SK-N-SH (cell line): ENCODE measurements at regions not wholly inside any gene's neighbourhood (a gene's known extent, or its start where the extent isn't known, plus 50 kb on each side); places are given as distances from the start of the nearest gene placed in this dataset.

Experiments
- ELF1 ChIP-seq: IDR thresholded peaks from 2 replicates; pipeline ENCODE4 v1.4.0; 2012
- EP300 ChIP-seq, 2 experiments: IDR thresholded peaks; 2 replicates each; pipeline versions ENCODE4 v1.4.0 to v1.6.1; 2012; ENCODE audit warnings: borderline replicate concordance in 1 of 2, low read depth in 1 of 2, low read length in 1 of 2
- FOXJ3 ChIP-seq: sonication (generic); formaldehyde crosslinking; IDR thresholded peaks from 2 replicates; pipeline ENCODE4 v1.5.1; 2020; ENCODE audit warnings: mild to moderate bottlenecking, missing genetic modification reagents
- POLR2AphosphoS5 ChIP-seq: IDR thresholded peaks from 2 replicates; pipeline ENCODE4 v1.6.1; 2012; ENCODE audit warnings: low read depth, low read length
- RAD21 ChIP-seq: IDR thresholded peaks from 2 replicates; pipeline ENCODE4 v1.6.1; 2012; ENCODE audit warnings: mild to moderate bottlenecking, low read length
- SMC3 ChIP-seq: IDR thresholded peaks from 2 replicates; pipeline ENCODE4 v1.6.1; 2012; ENCODE audit warnings: low read depth, low read length, improper control_type of control experiment
- TAF1 ChIP-seq: IDR thresholded peaks from 2 replicates; pipeline ENCODE4 v1.6.1; 2012; ENCODE audit warnings: low read depth, mild to moderate bottlenecking, low read length, moderate library complexity, borderline replicate concordance
- TF ChIP-seq, protein P1 (sequence below): fragments of 200-600 bp; sonication (generic); IDR thresholded peaks from 2 replicates; pipeline ENCODE4 v1.6.1; 2017; ENCODE audit warnings: antibody characterized with exemption, mild to moderate bottlenecking, moderate library complexity
- TF ChIP-seq, protein P2 (sequence below): IDR thresholded peaks from 2 replicates; pipeline ENCODE4 v1.4.0; 2012; ENCODE audit warnings: low read depth, borderline replicate concordance
- TF ChIP-seq, protein P3 (sequence below): IDR thresholded peaks from 2 replicates; pipeline ENCODE4; 2012
- TF ChIP-seq, protein P4 (sequence below): IDR thresholded peaks from 2 replicates; pipeline ENCODE4 v1.6.1; 2012; ENCODE audit warnings: mild to moderate bottlenecking, low read depth, low read length, moderate library complexity
- TF ChIP-seq, protein P5 (sequence below): IDR thresholded peaks from 2 replicates; pipeline ENCODE4 v1.4.0; 2012; ENCODE audit warnings: low read depth
- TF ChIP-seq, protein P6 (sequence below): IDR thresholded peaks from 2 replicates; pipeline ENCODE4 v1.4.0; 2012; ENCODE audit warnings: low read depth, borderline replicate concordance

DNA sequence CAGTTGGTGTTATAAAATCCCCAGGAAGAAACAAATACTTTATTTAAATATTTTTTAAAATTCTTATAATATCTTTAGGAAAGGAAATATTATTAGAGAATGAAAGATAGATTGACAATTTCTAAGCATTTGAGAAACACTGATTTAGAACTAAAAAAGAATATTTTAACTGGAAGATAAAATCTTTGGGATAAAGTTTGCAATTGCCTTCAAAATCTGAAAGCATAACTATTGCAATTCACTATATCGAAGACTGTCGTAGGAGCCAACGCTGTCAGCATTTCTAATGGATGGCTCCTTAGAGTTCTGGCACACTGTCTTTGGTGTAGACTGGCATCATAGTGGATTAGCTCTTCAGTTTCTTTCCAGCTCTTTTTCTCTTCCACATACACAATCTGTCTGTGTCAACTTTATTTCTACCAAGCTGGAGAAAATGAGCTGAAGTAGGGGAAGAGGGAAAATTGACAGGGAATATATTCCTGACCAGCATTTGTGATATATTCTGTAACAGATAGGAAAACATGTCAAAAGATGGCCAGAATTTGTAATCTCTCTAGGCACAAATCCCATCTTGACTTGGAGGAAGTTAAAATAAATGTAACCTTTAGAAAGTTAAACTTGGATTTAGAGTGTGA, 1561.4 kb downstream of the MAT2B start:
- TF ChIP-seq RAD21: no peak
- TF ChIP-seq, protein P1, sequence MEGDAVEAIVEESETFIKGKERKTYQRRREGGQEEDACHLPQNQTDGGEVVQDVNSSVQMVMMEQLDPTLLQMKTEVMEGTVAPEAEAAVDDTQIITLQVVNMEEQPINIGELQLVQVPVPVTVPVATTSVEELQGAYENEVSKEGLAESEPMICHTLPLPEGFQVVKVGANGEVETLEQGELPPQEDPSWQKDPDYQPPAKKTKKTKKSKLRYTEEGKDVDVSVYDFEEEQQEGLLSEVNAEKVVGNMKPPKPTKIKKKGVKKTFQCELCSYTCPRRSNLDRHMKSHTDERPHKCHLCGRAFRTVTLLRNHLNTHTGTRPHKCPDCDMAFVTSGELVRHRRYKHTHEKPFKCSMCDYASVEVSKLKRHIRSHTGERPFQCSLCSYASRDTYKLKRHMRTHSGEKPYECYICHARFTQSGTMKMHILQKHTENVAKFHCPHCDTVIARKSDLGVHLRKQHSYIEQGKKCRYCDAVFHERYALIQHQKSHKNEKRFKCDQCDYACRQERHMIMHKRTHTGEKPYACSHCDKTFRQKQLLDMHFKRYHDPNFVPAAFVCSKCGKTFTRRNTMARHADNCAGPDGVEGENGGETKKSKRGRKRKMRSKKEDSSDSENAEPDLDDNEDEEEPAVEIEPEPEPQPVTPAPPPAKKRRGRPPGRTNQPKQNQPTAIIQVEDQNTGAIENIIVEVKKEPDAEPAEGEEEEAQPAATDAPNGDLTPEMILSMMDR: no peak
- TF ChIP-seq, protein P2, sequence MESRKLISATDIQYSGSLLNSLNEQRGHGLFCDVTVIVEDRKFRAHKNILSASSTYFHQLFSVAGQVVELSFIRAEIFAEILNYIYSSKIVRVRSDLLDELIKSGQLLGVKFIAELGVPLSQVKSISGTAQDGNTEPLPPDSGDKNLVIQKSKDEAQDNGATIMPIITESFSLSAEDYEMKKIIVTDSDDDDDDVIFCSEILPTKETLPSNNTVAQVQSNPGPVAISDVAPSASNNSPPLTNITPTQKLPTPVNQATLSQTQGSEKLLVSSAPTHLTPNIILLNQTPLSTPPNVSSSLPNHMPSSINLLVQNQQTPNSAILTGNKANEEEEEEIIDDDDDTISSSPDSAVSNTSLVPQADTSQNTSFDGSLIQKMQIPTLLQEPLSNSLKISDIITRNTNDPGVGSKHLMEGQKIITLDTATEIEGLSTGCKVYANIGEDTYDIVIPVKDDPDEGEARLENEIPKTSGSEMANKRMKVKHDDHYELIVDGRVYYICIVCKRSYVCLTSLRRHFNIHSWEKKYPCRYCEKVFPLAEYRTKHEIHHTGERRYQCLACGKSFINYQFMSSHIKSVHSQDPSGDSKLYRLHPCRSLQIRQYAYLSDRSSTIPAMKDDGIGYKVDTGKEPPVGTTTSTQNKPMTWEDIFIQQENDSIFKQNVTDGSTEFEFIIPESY: no peak
- TF ChIP-seq, protein P3, sequence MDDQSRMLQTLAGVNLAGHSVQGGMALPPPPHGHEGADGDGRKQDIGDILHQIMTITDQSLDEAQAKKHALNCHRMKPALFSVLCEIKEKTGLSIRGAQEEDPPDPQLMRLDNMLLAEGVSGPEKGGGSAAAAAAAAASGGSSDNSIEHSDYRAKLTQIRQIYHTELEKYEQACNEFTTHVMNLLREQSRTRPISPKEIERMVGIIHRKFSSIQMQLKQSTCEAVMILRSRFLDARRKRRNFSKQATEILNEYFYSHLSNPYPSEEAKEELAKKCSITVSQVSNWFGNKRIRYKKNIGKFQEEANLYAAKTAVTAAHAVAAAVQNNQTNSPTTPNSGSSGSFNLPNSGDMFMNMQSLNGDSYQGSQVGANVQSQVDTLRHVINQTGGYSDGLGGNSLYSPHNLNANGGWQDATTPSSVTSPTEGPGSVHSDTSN: no peak
- no peak for TF ChIP-seq ELF1
- TF ChIP-seq, protein P4, sequence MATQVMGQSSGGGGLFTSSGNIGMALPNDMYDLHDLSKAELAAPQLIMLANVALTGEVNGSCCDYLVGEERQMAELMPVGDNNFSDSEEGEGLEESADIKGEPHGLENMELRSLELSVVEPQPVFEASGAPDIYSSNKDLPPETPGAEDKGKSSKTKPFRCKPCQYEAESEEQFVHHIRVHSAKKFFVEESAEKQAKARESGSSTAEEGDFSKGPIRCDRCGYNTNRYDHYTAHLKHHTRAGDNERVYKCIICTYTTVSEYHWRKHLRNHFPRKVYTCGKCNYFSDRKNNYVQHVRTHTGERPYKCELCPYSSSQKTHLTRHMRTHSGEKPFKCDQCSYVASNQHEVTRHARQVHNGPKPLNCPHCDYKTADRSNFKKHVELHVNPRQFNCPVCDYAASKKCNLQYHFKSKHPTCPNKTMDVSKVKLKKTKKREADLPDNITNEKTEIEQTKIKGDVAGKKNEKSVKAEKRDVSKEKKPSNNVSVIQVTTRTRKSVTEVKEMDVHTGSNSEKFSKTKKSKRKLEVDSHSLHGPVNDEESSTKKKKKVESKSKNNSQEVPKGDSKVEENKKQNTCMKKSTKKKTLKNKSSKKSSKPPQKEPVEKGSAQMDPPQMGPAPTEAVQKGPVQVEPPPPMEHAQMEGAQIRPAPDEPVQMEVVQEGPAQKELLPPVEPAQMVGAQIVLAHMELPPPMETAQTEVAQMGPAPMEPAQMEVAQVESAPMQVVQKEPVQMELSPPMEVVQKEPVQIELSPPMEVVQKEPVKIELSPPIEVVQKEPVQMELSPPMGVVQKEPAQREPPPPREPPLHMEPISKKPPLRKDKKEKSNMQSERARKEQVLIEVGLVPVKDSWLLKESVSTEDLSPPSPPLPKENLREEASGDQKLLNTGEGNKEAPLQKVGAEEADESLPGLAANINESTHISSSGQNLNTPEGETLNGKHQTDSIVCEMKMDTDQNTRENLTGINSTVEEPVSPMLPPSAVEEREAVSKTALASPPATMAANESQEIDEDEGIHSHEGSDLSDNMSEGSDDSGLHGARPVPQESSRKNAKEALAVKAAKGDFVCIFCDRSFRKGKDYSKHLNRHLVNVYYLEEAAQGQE: no peak
- no peak for TF ChIP-seq POLR2AphosphoS5
- TF ChIP-seq FOXJ3 (CRISPR knock-in tag): no peak
- no peak for TF ChIP-seq SMC3
- no peak for TF ChIP-seq EP300 (IDR thresholded peaks at IDR 0.05; ENCODE audit: borderline replicate concordance in 1 of 2, low read depth in 1 of 2, low read length in 1 of 2)
- no peak for TF ChIP-seq TAF1
- TF ChIP-seq, protein P5, sequence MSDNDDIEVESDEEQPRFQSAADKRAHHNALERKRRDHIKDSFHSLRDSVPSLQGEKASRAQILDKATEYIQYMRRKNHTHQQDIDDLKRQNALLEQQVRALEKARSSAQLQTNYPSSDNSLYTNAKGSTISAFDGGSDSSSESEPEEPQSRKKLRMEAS: no peak
- TF ChIP-seq, protein P6, sequence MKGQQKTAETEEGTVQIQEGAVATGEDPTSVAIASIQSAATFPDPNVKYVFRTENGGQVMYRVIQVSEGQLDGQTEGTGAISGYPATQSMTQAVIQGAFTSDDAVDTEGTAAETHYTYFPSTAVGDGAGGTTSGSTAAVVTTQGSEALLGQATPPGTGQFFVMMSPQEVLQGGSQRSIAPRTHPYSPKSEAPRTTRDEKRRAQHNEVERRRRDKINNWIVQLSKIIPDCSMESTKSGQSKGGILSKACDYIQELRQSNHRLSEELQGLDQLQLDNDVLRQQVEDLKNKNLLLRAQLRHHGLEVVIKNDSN: no peak
